Stimulated activated CD4-positive, alpha-beta T cell treated with anti-CD3 and anti-CD28 coated beads, Interleukin-12 subunit alpha, Interleukin-12 subunit beta, amount 100 ng/mL, for 24 hours (primary cell): ENCODE measurements at regions not wholly inside any gene's neighbourhood (a gene's known extent, or its start where the extent isn't known, plus 50 kb on each side); places are given as distances from the start of the nearest gene placed in this dataset.

Experiments
- DNase-seq, 2 experiments: peaks; one replicate each; pipeline ENCODE4 v3.0.0-alpha.2; 2020; ENCODE audit warnings: low read depth in 2 of 2

- DNase-seq: no peak
Observed at GRCh38 chr14:104356020-104356737, 217.8 kb downstream of the KIF26A start.

DNA sequence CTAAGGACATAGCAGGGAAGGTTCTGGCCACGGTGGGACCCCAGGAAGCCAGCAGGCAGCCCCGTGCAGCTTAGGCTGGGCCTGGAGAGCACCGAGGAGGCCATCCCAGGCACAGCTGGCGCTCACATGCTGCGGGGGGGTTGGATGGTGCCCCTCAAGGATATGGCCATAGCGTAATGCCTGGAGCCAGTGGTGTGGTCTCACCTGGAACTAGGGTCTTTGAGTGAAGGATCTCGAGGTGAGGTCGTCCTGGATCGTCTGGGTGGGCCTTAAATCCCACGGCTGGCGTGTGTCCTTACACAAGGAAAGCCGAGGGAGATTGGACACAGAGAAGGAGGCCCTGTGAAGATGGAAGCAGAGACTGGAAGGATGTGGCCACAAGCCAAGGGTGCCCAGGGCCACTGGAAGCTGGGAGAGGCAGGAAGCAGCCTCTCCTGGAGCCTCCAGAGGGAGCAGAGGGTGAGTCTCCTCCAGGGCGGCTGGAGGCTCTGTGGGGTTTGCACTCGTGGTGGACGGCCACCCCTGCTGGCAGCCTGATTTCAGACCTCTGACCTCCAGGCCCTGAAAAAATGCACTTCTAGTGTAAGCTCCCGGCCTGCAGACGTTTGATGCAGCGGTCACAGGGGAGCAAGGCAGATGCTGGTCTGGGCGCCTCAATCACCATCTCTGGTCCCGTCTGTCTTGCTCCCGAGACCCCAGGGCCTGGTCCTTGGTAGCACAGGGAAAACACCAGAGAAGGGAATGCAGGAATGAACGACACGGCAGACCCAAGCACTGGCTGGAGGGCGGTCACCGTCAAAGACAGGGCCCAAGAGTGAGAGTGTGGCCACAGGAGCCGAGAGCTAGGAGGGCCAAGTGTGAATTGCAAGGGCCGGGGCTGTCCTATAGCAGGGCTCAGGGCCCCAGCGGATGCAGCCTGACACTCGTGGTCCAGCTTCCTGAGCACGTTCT lies 218.6 kb downstream of the KIF26A start:
- DNase-seq: no peak

DNA sequence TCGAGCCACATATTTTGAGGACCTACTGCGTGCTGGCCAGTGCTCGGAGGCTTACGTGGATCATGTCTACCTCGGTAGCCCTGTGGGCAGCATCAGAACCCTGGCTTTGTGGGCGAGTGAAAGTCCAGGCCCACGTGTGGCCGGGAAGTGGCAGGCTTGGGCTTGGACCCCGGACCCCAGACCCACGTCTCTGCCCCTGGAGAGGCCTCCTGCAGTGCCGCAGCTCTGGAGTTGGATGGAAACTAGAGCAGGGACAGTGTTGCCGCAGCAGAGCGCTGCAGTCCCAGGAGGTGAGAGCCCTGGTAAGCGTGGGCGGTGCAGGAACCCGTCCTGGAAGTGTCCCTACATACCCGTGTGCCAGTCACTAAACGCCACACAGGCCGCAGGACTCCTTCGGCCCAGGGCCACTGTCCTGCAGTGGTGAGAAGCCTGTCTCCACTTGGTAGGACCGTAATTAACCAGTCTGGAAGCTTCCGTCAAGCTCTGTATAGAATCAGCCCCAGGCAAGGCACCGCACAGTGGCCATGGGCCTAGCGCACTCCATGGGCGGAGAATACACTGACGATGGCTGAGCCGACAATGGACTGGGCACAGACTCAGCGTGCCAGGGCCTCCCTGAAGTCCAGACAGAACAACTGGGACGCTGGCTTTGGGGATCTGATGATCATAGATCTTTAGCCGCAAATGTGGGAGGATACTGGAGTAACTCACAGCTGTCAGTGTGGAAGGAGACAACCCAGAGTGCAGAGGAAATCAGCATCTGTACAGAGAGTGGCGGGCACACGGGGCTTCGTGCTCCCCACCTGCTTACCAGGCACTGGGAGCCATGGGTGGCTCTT lies 219.5 kb downstream of the KIF26A start:
- DNase-seq: no peak

DNA sequence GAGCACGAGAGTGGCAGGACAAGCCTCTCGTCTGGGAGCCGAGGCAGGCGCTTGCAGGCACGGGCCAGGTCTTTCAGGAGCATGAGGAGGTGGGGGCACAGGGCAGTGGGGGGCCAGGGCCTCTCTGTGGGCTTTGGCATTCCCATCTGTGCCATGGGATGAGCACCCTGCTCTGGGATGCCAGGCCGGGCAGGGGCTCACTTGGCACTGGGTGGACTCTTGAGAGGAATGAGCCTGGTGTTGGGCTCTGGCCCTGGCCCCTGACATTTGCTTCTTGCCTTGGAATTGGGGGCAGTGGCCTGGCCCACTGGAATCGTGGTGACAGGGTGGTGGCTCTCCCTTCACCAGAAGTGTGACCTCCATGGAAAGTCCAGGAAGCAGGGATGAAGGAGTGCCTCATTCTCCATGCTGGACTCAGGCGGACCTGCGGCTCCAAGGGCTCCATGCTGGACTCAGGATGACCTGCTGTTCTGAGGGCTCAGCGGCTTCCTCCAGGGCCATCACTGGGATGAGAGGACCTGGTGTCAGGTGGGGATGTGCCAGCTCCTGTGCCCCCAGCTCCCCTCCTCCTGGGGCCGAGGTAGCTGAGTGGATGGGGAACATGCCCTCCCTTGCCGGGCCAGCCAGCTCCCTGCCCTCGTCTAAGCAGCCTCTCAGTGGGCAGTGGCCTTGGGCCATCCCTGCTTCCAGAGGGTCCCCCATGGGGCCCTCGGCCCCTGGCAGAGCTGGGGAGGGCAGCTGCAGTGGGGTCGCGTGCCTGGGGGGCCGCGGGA lies 220.3 kb downstream of the KIF26A start:
- no peak for DNase-seq

- no peak for DNase-seq
Observed at GRCh38 chr14:104359301-104359968, 220.1 kb upstream of the C14orf180 start.

DNA sequence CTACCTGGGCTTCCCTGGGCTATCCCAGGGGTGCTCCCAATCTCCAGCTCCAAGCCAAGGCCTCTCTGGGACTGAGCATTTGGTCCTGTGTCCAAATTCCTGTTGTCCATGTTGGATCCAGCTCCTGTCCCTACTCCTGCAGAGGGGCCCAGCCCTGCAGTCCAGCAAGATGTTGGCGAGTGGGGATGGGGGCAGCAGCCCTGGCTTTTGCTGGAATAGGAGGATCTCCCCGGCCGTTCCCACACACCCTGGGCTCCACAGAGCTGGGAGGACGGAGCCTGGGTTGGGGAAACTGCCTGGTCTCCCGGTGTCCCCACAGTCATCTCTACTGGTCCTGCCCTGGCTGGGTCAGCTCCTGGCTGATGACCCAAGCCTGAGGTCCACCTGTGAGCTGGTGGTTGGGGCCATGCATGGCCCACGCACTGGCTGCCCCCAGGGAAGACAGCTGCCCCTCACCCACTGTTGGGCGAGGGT lies 219.6 kb upstream of the C14orf180 start:
- no peak for DNase-seq

GRCh38 chr14:104360501-104360900 lies 219.1 kb upstream of the C14orf180 start:
- no peak for DNase-seq

- DNase-seq: no peak
Observed at GRCh38 chr14:104361101-104361591, 218.4 kb upstream of the C14orf180 start.

GRCh38 chr14:104361921-104362681 lies 217.5 kb upstream of the C14orf180 start:
- no peak for DNase-seq

DNA sequence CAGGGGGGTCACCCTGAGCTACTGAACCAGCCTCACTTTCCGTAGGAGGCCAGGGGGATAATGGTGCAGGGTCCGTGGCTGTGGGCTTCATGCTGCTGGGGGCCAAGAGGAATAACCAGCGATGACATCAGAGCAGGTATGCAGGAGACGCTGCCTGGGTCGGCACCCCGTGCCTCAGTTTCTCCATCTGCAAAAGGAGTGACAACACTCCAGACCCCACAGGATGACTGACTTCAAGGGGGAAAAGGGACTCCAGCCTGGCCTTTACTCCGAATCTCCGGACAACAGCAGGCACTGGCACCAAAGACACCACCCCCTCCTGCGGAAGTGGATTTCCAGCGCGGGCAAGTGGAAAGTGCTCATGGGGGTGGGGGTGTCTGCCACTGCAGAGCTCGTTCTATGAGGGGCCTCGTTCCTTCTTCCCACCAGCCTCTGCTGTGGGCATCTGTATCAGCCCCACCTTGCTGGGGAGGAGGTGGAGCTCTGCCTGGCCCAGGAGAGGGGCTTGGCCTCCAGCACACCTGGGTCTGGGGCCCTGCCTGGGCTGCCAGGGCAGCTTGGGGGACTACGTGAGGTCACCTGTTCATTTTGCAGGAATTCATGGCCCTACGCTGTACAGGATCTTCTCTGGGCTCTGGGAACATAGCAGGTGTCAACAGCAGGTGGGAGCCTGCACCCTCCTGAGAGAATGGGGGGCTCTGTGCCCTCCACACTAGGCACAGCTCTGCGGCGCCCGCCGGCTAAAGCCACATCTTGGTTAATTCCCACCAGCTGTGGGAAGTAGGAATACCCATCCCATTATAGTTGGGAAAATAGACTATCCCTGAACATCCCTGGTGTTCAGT lies 216.6 kb upstream of the C14orf180 start:
- DNase-seq: no peak

DNA sequence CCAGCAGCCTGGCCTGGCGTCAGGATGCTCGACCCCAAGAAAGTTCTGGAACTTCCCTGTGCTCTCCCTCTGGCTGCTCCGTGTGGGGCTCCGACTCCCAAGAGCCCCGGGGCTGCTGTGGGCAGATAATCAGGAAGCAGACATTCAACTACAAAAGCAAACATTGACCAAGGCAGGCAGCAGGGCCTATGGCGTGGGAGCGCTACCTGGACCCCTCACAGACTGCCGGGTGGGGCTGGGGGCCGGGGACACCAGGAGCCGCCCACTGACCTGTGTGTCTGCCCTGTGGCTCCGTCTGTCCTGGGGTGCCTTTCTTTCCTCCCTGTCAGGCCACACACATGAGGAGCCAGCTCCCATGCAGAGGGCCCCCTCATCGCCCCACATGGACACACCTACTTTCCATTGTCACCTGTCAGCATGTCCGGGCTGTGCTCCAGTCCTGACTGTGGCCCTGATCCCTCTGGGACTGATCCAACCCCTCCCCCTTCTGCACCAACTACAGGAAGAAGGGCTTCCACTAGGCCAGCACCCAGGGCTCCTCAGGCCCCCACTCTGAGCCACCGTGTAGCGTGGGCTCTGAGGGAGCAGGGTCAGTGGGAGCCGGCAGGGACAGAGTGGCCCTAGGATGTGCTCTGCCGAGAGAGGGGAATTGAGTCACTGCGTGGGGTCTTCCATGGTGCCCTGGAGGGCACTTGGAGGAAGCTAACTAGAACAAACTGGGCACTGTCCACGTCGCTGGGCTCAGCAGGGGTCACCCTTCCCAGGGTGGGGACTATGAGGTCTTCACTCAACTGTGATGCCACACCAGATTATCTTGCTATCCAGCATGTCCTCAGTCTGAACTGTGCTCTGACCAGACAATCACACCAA lies 215.4 kb upstream of the C14orf180 start:
- no peak for DNase-seq

GRCh38 chr14:104364830-104365229 lies 214.7 kb upstream of the C14orf180 start:
- DNase-seq: no peak

DNA sequence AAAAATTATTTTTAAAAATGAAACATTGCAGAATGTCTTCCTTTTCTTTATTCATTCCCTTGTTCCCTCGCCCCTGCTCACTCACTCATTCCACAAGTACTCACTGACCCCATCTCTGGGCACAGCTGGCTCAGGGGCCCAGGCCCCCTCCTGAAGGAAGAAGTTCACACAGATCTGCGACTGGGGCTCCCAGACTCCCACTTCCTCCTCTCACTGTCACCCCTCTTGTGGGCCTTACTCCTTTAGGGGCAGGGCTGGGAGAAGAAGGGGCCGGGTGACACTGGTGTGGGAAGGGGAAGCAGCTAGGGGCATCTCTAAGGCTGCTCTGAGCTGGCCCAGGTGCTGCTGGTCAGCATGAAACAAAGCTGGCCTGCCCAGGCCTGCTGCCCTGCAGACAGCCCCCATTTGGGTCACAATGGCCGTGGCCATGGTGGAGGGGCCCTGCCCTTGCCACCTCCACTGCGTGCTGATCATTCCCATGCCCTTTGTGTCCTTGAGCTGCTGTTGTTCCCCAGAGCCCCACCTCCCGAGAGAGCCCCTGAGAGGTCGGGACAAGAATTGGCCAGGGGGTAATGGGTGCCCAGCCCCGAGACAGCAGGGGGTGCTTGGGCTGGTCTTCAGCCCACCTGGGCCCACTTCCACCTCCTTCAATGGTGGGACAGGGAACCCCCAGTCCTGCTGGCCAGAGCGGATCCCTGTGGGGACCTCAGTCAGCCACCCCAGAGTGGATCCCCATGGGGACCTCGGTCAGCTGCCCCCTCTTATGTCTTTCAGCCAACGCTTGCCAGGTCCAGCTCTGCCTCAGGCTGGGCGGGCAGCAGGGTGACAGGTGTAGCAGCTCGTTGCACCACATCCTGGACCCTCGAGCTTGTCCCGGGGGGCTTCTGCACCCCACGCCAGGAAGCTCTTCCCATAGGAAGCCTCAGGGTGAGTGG lies 212.4 kb upstream of the C14orf180 start:
- no peak for DNase-seq

- no peak for DNase-seq
Observed at GRCh38 chr14:104367866-104368750, 211.5 kb upstream of the C14orf180 start.

- DNase-seq: no peak
Observed at GRCh38 chr14:104368751-104369100, 210.8 kb upstream of the C14orf180 start.

- DNase-seq: no peak
Observed at GRCh38 chr14:104369208-104369607, 210.4 kb upstream of the C14orf180 start.
